Breast epithelium (tissue), 3 donors: ENCODE measurements at regions not wholly inside any gene's neighbourhood (a gene's known extent, or its start where the extent isn't known, plus 50 kb on each side); places are given as distances from the start of the nearest gene placed in this dataset.

ENCODE experiments used
- CTCF ChIP-seq, 3 donors: fragments of 450-650 bp; IDR thresholded peaks; one replicate each; pipeline ENCODE4 v1.5.1; 2016 to 2017; ENCODE audit warnings: antibody characterized with exemption in 3 of 3, mild to moderate bottlenecking in 3 of 3, moderate library complexity in 3 of 3
- POLR2A ChIP-seq: fragments of 450-650 bp; IDR thresholded peaks from one replicate; pipeline ENCODE4 v1.6.1; 2016; ENCODE audit warnings: antibody characterized with exemption, mild to moderate bottlenecking, moderate library complexity

GRCh38 chr15:66884661-66885237 lies 180.7 kb upstream of the SMAD3 start:
- TF ChIP-seq CTCF (IDR thresholded peaks at IDR 0.05) (no peak), POLR2A (no peak)
